WTC11 (cell line): ENCODE measurements at regions not wholly inside any gene's neighbourhood (a gene's known extent, or its start where the extent isn't known, plus 50 kb on each side); places are given as distances from the start of the nearest gene placed in this dataset.

Experiments
- ATAC-seq: fragments of 200-7000 bp; cut with Tn5 transposase; 2 replicates; pipeline ENCODE4 v1.10.0; 2021; ENCODE audit warnings: mild to moderate bottlenecking, moderate library complexity
- CTCF ChIA-PET: fragments of 300-600 bp; sonication (Branson Sonifier 250); formaldehyde crosslinking; loops from one replicate; lab custom pipeline; 2021; ENCODE audit warnings: antibody characterized with exemption; lab: Charles Lee
- POLR2A ChIA-PET: fragments of 350-600 bp; sonication (Branson Sonifier 250); formaldehyde crosslinking; loops from one replicate; lab custom pipeline; 2021; ENCODE audit warnings: antibody characterized with exemption; lab: Charles Lee
- DNase-seq: peaks from one replicate; pipeline ENCODE4 v3.0.0; 2021; ENCODE audit warnings: low spot score
- H3K27ac Mint-ChIP-seq: 2 replicates; pipeline ENCODE4 v1.8.0; 2021; ENCODE audit warnings: mixed read lengths
- H3K27me3 Mint-ChIP-seq: 2 replicates; pipeline ENCODE4 v1.8.0; 2021; ENCODE audit warnings: low read depth, mild to moderate bottlenecking, moderate library complexity, mixed read lengths
- H3K36me3 Mint-ChIP-seq: 2 replicates; pipeline ENCODE4 v1.8.0; 2021; ENCODE audit warnings: mixed read lengths
- H3K4me1 Mint-ChIP-seq: 2 replicates; pipeline ENCODE4 v1.8.0; 2022; ENCODE audit warnings: mixed read lengths
- H3K4me3 Mint-ChIP-seq: 2 replicates; pipeline ENCODE4 v1.8.0; 2021; ENCODE audit warnings: mild to moderate bottlenecking, moderate library complexity, mixed read lengths
- H3K9me3 Mint-ChIP-seq: 2 replicates; pipeline ENCODE4 v1.8.0; 2021; ENCODE audit warnings: mixed read lengths
- ATF1 ChIP-seq: sonication (generic); formaldehyde crosslinking; IDR thresholded peaks from 2 replicates; pipeline ENCODE4 v1.8.1; 2023; ENCODE audit warnings: mild to moderate bottlenecking, moderate library complexity, missing genetic modification reagents
- CREB1 ChIP-seq: sonication (generic); formaldehyde crosslinking; IDR thresholded peaks from 2 replicates; pipeline ENCODE4 v1.8.0; 2023; ENCODE audit warnings: mild to moderate bottlenecking, missing genetic modification reagents
- ETV6 ChIP-seq: sonication (generic); formaldehyde crosslinking; IDR thresholded peaks from 2 replicates; pipeline ENCODE4 v1.8.1; 2022; ENCODE audit warnings: mild to moderate bottlenecking, missing genetic modification reagents
- GRHL2 ChIP-seq: fragments of 250-450 bp; sonication (Bioruptor Pico); IDR thresholded peaks from 2 replicates; pipeline ENCODE4 v1.8.0; 2022; ENCODE audit warnings: mild to moderate bottlenecking, moderate library complexity; ENCODE audit not compliant: insufficient replicate concordance, severe bottlenecking
- JUN ChIP-seq: sonication (generic); formaldehyde crosslinking; IDR thresholded peaks from 2 replicates; pipeline ENCODE4 v1.8.0; 2023; ENCODE audit warnings: mild to moderate bottlenecking, missing genetic modification reagents
- MLX ChIP-seq: sonication (generic); formaldehyde crosslinking; IDR thresholded peaks from 2 replicates; pipeline ENCODE4 v1.8.1; 2023; ENCODE audit warnings: mild to moderate bottlenecking, missing genetic modification reagents, moderate library complexity
- MXD4 ChIP-seq: fragments of 250-450 bp; sonication (Bioruptor Pico); IDR thresholded peaks from 2 replicates; pipeline ENCODE4 v1.8.0; 2021; ENCODE audit warnings: mild to moderate bottlenecking, moderate library complexity, borderline replicate concordance
- NFATC4 ChIP-seq: fragments of 250-450 bp; sonication (Bioruptor Pico); IDR thresholded peaks from 2 replicates; pipeline ENCODE4 v1.9.0; 2021; ENCODE audit warnings: mild to moderate bottlenecking
- NR3C1 ChIP-seq: sonication (generic); formaldehyde crosslinking; conservative IDR thresholded peaks from 2 replicates; pipeline ENCODE4 v1.8.1; 2023; ENCODE audit warnings: low read depth, mild to moderate bottlenecking, missing genetic modification reagents
- RORB ChIP-seq: fragments of 250-450 bp; sonication (Bioruptor Pico); IDR thresholded peaks from 2 replicates; pipeline ENCODE4 v1.9.0; 2021; ENCODE audit warnings: mild to moderate bottlenecking
- TEAD4 ChIP-seq: sonication (generic); formaldehyde crosslinking; IDR thresholded peaks from 2 replicates; pipeline ENCODE4 v1.8.0; 2022; ENCODE audit warnings: mild to moderate bottlenecking, missing genetic modification reagents
- ZNF138 ChIP-seq: sonication (generic); formaldehyde crosslinking; conservative IDR thresholded peaks from 2 replicates; pipeline ENCODE4 v1.8.1; 2022; ENCODE audit warnings: mild to moderate bottlenecking, moderate library complexity, missing genetic modification reagents
- ZNF219 ChIP-seq: sonication (generic); formaldehyde crosslinking; IDR thresholded peaks from 2 replicates; pipeline ENCODE4 v1.8.0; 2023; ENCODE audit warnings: missing genetic modification reagents, mild to moderate bottlenecking, borderline replicate concordance
- ZNF232 ChIP-seq: sonication (generic); formaldehyde crosslinking; IDR thresholded peaks from 2 replicates; pipeline ENCODE4 v1.8.0; 2022; ENCODE audit warnings: mild to moderate bottlenecking, missing genetic modification reagents
- ZNF263 ChIP-seq: sonication (generic); formaldehyde crosslinking; IDR thresholded peaks from 2 replicates; pipeline ENCODE4 v1.8.1; 2022; ENCODE audit warnings: low read depth, mild to moderate bottlenecking, moderate library complexity, missing genetic modification reagents
- ZNF396 ChIP-seq: fragments of 250-450 bp; sonication (Bioruptor Pico); IDR thresholded peaks from 2 replicates; pipeline ENCODE4 v1.8.0; 2021; ENCODE audit warnings: mild to moderate bottlenecking, moderate library complexity, borderline replicate concordance
- ZNF512 ChIP-seq: sonication (generic); formaldehyde crosslinking; IDR thresholded peaks from 2 replicates; pipeline ENCODE4 v1.8.1; 2022; ENCODE audit warnings: missing genetic modification reagents, borderline replicate concordance
- ZSCAN18 ChIP-seq: fragments of 250-450 bp; sonication (Bioruptor Pico); IDR thresholded peaks from 2 replicates; pipeline ENCODE4 v2.1.2; 2022; ENCODE audit warnings: mild to moderate bottlenecking, moderate library complexity
- TF ChIP-seq, protein P1 (sequence below): fragments of 250-450 bp; sonication (Bioruptor Pico); IDR thresholded peaks from 2 replicates; pipeline ENCODE4 v1.9.0; 2021; ENCODE audit warnings: mild to moderate bottlenecking, borderline replicate concordance
- TF ChIP-seq, protein P2 (sequence below): sonication (generic); formaldehyde crosslinking; IDR thresholded peaks from 2 replicates; pipeline ENCODE4 v1.8.0; 2022; ENCODE audit warnings: mild to moderate bottlenecking, missing genetic modification reagents
- TF ChIP-seq, protein P3 (sequence below): sonication (generic); formaldehyde crosslinking; IDR thresholded peaks from 2 replicates; pipeline ENCODE4 v1.8.1; 2022; ENCODE audit warnings: mild to moderate bottlenecking, missing genetic modification reagents, moderate library complexity, borderline replicate concordance
- TF ChIP-seq, protein P4 (sequence below): sonication (generic); formaldehyde crosslinking; IDR thresholded peaks from 2 replicates; pipeline ENCODE4 v1.8.0; 2023; ENCODE audit warnings: mild to moderate bottlenecking, missing genetic modification reagents

- CTCF ChIA-PET = no interaction called here
- POLR2A ChIA-PET = no interaction called here
- Mint-ChIP-seq H3K27ac (no peak overlapping the region), H3K9me3 (peaks cover 11% of the 10 kb centered on the region), H3K4me1 (peaks cover 29% of the 10 kb centered on the region), H3K36me3 (peaks cover 12% of the 10 kb centered on the region), H3K4me3 (no peak overlapping the region), H3K27me3 (no peaks in the 10 kb centered on the region)
- no peak for DNase-seq
- ATAC-seq = no peak
- TF ChIP-seq ZNF232 = no peak
- TF ChIP-seq ZNF219 (CRISPR knock-in tag) = no peak
- TF ChIP-seq, protein P1, sequence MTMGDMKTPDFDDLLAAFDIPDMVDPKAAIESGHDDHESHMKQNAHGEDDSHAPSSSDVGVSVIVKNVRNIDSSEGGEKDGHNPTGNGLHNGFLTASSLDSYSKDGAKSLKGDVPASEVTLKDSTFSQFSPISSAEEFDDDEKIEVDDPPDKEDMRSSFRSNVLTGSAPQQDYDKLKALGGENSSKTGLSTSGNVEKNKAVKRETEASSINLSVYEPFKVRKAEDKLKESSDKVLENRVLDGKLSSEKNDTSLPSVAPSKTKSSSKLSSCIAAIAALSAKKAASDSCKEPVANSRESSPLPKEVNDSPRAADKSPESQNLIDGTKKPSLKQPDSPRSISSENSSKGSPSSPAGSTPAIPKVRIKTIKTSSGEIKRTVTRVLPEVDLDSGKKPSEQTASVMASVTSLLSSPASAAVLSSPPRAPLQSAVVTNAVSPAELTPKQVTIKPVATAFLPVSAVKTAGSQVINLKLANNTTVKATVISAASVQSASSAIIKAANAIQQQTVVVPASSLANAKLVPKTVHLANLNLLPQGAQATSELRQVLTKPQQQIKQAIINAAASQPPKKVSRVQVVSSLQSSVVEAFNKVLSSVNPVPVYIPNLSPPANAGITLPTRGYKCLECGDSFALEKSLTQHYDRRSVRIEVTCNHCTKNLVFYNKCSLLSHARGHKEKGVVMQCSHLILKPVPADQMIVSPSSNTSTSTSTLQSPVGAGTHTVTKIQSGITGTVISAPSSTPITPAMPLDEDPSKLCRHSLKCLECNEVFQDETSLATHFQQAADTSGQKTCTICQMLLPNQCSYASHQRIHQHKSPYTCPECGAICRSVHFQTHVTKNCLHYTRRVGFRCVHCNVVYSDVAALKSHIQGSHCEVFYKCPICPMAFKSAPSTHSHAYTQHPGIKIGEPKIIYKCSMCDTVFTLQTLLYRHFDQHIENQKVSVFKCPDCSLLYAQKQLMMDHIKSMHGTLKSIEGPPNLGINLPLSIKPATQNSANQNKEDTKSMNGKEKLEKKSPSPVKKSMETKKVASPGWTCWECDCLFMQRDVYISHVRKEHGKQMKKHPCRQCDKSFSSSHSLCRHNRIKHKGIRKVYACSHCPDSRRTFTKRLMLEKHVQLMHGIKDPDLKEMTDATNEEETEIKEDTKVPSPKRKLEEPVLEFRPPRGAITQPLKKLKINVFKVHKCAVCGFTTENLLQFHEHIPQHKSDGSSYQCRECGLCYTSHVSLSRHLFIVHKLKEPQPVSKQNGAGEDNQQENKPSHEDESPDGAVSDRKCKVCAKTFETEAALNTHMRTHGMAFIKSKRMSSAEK = no peak
- TF ChIP-seq, protein P2, sequence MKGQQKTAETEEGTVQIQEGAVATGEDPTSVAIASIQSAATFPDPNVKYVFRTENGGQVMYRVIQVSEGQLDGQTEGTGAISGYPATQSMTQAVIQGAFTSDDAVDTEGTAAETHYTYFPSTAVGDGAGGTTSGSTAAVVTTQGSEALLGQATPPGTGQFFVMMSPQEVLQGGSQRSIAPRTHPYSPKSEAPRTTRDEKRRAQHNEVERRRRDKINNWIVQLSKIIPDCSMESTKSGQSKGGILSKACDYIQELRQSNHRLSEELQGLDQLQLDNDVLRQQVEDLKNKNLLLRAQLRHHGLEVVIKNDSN (CRISPR knock-in tag) = no peak
- TF ChIP-seq ZNF396 (CRISPR knock-in tag) = no peak
- no peak for TF ChIP-seq ZNF512 (CRISPR knock-in tag)
- TF ChIP-seq, protein P3, sequence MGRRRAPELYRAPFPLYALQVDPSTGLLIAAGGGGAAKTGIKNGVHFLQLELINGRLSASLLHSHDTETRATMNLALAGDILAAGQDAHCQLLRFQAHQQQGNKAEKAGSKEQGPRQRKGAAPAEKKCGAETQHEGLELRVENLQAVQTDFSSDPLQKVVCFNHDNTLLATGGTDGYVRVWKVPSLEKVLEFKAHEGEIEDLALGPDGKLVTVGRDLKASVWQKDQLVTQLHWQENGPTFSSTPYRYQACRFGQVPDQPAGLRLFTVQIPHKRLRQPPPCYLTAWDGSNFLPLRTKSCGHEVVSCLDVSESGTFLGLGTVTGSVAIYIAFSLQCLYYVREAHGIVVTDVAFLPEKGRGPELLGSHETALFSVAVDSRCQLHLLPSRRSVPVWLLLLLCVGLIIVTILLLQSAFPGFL = no peak
- TF ChIP-seq JUN (CRISPR knock-in tag) = no peak
- TF ChIP-seq ZNF263 (CRISPR knock-in tag) = no peak
- no peak for TF ChIP-seq CREB1 (CRISPR knock-in tag)
- no peak for TF ChIP-seq MXD4
- no peak for TF ChIP-seq NFATC4 (CRISPR knock-in tag)
- TF ChIP-seq, protein P4, sequence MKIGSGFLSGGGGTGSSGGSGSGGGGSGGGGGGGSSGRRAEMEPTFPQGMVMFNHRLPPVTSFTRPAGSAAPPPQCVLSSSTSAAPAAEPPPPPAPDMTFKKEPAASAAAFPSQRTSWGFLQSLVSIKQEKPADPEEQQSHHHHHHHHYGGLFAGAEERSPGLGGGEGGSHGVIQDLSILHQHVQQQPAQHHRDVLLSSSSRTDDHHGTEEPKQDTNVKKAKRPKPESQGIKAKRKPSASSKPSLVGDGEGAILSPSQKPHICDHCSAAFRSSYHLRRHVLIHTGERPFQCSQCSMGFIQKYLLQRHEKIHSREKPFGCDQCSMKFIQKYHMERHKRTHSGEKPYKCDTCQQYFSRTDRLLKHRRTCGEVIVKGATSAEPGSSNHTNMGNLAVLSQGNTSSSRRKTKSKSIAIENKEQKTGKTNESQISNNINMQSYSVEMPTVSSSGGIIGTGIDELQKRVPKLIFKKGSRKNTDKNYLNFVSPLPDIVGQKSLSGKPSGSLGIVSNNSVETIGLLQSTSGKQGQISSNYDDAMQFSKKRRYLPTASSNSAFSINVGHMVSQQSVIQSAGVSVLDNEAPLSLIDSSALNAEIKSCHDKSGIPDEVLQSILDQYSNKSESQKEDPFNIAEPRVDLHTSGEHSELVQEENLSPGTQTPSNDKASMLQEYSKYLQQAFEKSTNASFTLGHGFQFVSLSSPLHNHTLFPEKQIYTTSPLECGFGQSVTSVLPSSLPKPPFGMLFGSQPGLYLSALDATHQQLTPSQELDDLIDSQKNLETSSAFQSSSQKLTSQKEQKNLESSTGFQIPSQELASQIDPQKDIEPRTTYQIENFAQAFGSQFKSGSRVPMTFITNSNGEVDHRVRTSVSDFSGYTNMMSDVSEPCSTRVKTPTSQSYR (CRISPR knock-in tag) = no peak
- TF ChIP-seq ZSCAN18 (CRISPR knock-in tag) = no peak
Observed at GRCh38 chr7:37536706-37537105, 88.0 kb upstream of the ELMO1 start.

- no peak overlapping the region for H3K27ac Mint-ChIP-seq
- H3K4me1 Mint-ChIP-seq = peaks cover 25% of the 10 kb centered on the region
- H3K9me3 Mint-ChIP-seq = peaks cover 11% of the 10 kb centered on the region
- TF ChIP-seq ZNF396 (CRISPR knock-in tag) = no peak
- TF ChIP-seq NR3C1 = no peak
- no peak for TF ChIP-seq GRHL2 (CRISPR knock-in tag)
- no peak for TF ChIP-seq ZNF138 (CRISPR knock-in tag)
- no peak for TF ChIP-seq RORB (CRISPR knock-in tag)
- no peak for TF ChIP-seq ATF1
- no peak for TF ChIP-seq TEAD4 (CRISPR knock-in tag)
- TF ChIP-seq ETV6 (CRISPR knock-in tag) = no peak
- TF ChIP-seq MLX (CRISPR knock-in tag) = no peak
- TF ChIP-seq MXD4 = no peak
- POLR2A ChIA-PET = no interaction called here
- CTCF ChIA-PET = no interaction called here
- H3K27me3 Mint-ChIP-seq = no peaks in the 10 kb centered on the region
- peaks cover 12% of the 10 kb centered on the region for H3K36me3 Mint-ChIP-seq
- no peak overlapping the region for H3K4me3 Mint-ChIP-seq
- ATAC-seq (no peak), DNase-seq (no peak)
Observed at GRCh38 chr7:37537439-37537838, 88.8 kb upstream of the ELMO1 start.
